ENCODE measurements at regions not wholly inside any gene's neighbourhood (a gene's known extent, or its start where the extent isn't known, plus 50 kb on each side); places are given as distances from the start of the nearest gene placed in this dataset.

DNA sequence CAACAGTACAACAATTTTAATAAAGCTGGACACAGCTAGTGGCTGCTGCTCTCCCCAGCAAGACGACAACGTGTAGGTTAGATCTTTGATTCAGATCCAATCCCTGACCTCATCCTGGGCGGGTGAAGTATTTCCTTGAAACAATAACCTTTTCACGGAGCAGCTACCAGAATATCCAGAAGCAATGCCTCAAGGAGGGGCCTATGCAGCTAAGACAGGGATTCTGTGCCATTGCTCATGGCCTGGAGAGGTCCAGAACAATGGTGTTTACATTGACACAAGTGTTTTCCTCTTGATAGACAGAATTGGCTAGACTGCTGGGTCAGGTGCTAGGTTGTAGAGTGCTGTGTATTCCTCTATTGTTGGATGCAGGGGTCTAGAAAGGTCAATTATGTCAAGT lies 520.1 kb downstream of the BCL11A start:
- DNase-seq, result no peak

DNA sequence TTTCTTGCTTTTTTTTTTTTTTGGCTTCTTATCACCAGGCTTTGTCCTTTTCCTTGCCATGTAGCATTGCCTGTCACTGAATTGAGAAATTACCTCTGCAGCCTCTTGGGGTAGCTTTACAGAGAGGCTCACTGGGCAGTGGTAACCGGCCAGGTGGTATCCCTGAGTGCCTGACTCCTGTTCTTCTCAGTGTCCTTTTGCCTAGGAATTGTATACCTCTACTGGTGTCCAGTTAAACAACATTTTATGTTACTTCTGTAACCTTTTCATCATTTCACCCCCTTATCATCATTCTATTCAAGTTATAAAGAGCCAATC lies 523.9 kb downstream of the BCL11A start:
- DNase-seq, result no peak

DNA sequence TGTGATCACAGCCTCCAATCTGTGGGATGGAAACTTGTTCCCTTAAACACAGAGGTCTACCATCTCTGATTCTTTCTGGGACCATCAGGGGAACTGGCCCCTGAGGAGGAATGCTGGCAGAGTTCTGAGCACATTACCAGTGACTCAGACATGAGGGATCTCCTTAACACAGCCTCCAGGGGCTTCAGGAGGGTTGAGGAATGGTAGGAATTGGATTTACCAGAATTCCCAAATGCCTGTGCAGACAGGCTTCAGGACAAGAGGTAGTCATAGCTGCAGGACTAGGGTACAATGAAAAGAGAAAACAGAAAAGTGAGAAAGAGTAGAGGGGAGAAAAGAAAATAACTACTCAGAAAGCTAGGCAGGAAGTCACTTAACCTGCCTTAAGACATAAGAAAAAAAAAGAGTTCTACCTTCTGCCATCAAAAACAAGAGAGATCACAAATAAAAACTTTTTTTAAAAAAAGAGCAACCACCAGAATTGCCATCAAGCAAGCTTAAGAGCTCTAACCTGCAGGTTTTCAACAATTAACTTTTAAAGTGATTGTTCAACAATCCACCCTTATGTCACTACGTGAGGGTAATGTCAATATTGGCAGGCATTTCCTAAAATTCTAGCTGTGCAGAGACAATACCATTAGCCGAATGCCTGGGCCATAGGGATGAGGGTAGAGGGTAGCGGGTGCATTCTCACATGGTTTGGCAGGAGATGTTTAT lies 524.4 kb downstream of the BCL11A start:
- no peak for DNase-seq

DNA sequence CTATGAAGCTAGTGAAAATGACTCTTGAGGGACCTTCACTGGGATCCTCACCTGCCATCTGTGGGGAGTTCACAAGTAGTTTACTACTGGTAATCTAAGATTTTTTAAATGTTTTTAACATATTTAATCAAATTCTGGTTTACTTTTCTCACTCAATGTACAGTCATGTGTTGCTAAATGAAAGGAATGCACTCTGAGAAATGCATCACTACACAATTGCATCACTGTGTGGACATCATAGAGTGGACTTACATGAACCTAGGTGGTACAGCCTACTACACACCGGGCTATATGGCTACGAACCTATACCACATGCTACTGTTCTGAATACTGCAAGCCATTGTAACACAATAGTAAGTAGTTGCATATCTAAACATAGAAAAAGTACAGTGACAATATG lies 528.0 kb downstream of the BCL11A start:
- DNase-seq, result no peak

- no peak for DNase-seq
Measured at GRCh38 chr2:60023256-60023985, 530.0 kb downstream of the BCL11A start.

DNA sequence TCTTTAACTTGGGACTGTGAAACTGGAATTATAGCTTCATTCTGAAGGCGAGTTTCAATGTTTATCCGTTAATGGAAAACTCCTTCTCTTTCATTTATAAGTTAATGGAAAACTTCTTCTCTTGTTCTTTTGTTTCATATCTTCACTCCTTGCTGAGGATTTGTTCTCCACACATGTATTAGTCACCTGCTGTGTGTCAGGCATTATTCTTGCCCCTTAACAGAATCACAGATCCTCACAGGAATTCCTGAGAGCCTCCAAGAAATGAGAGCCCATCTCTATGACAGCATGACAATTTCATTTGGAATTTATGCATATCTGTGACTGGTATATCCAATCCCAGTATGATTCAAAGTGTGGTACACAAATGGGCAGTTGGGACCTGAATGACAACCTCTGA lies 545.8 kb downstream of the BCL11A start:
- DNase-seq, result peak; percentile 48

GRCh38 chr2:60003076-60003475 lies 550.4 kb downstream of the BCL11A start:
- peak; percentile 48 for DNase-seq

GRCh38 chr2:60002183-60002867 lies 551.1 kb downstream of the BCL11A start:
- DNase-seq, result no peak

- DNase-seq, result no peak
Measured at GRCh38 chr2:60000686-60001085, 552.8 kb downstream of the BCL11A start.

- DNase-seq, result no peak
Measured at GRCh38 chr2:59998324-59998723, 555.1 kb downstream of the BCL11A start.

- DNase-seq, result no peak
Measured at GRCh38 chr2:59997371-59997770, 556.1 kb downstream of the BCL11A start.

DNA sequence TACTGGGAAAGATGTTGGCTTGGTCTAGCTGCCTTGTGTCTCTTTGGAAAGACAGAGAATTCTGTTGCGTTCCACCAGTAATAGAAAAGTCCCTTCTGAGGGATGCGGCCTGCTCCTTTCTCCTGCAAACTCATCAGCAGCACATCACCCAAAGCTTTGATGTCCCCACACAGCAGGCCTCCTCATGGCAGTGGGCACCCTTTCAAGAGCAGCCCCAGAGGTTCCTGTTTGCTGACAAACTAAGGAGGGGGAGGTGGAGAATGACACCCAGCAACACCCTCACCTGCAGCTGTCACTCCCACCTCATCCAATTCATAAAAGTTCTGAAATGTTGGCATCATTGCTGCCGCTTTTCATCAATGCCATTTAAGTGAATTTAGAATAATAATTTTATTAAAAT lies 556.6 kb downstream of the BCL11A start:
- DNase-seq, result no peak

- DNase-seq, result no peak
Measured at GRCh38 chr2:59993726-59994125, 559.7 kb downstream of the BCL11A start.

DNA sequence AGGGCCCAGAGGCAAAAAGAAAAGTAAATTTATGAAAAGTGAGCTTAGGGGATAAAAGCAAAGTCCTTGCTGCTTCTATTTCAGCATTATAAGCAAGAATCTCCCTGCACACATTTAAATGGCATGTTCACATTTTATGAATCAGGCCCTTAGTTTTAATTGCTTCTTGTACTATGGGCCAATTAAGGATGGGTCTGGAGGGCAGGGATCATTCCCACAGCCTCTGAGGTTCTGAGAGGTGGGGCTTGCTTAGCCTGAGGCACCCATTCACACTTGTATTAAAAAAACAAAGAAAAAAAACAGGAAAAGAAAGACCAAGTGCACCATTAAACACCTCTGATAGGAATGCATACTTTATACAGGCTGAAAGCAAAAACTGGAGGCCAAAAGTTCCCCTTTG lies 565.1 kb downstream of the BCL11A start:
- DNase-seq, result no peak

DNA sequence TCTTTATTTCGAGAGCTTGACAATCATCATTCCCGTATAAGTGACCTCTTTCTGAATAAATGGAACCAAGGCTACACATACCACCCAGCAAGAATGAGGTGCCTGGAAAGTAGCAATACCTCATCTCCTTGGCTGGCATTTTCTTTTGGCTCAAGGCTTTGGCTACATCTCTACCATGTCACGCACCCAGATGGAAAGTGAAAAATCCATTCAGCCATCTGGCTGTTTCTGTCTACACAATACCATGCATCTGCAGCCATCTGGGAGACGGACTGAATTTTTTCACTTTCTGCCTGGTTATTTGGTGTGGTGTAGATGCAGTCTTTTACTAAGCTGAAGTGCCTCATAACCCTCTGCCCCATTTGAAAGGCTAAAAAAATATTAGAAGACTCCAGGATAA lies 566.9 kb downstream of the BCL11A start:
- no peak for DNase-seq

DNA sequence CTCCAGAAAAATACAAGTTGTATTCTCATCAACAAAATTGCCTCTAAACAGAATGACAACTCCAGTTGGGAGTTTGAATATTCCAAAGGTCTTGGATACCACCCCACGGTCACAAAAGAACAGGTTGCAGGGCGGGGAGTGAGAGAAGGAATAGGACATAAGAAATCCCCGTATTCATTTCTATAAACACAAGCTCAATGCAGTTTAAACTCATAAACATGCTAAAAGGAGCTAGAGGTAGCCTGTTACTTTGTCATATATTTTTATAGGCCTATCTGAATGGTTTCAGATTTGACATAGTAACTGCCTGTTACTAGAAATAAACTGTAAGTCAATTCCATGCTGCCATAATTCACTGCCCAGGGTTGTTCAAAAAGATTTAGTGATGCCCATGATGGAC lies 567.5 kb downstream of the BCL11A start:
- DNase-seq, result no peak

DNA sequence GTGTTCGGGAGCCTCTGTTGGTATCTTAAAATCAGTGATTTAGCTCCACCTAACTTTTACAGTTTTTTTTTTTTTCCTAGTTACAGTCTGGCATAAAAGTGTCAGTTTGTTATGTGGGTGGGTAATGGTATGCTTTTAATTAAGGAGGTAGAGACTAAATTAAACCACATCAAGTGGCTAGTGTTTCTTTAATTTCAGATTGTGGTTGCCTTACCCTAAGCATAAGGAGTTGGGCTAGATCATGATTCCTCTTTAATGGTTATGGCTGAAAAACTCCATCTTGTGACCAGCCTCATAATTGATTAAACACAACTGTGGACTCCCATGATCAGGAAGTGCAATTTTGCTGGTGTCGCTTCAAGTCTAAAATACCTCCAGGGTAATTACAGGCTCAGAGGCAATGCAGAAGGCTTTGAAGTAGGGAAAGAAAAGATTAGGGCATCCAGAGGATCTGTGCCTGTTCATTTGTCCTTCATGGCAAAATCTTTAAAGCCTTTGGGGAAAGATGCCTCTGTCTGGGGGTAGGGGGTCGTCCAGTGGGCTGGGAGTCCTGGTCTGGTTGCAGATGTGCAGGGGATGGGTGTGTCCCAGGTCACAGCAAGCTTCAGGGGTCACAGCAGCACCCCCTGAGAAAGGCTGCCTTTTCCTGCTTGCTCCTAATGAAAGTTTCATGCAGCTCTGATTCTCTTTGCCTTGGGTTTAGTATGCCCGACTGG lies 579.2 kb downstream of the BCL11A start:
- no peak for DNase-seq

GRCh38 chr2:59969161-59969560 lies 584.3 kb downstream of the BCL11A start:
- DNase-seq, result no peak

- DNase-seq, result no peak
Measured at GRCh38 chr2:59968441-59968840, 585.0 kb downstream of the BCL11A start.

GRCh38 chr2:59967691-59968090 lies 585.8 kb downstream of the BCL11A start:
- no peak for DNase-seq

GRCh38 chr2:59963157-59963556 lies 590.3 kb downstream of the BCL11A start:
- no peak for DNase-seq

- no peak for DNase-seq
Measured at GRCh38 chr2:59961746-59962145, 591.7 kb downstream of the BCL11A start.

- DNase-seq, result no peak
Measured at GRCh38 chr2:59959944-59960343, 593.5 kb downstream of the BCL11A start.

GRCh38 chr2:59957504-59957903 lies 596.0 kb downstream of the BCL11A start:
- no peak for DNase-seq
